Inflammatory macrophage treated with lipopolysaccharide for 4 hours (primary cell): ENCODE measurements at regions not wholly inside any gene's neighbourhood (a gene's known extent, or its start where the extent isn't known, plus 50 kb on each side); places are given as distances from the start of the nearest gene placed in this dataset.

Experiments
- DNase-seq: peaks from one replicate; pipeline ENCODE4 v3.0.0-alpha.2; 2020

GRCh38 chr3:61311044-61311443 lies 59.8 kb upstream of the FHIT start:
- DNase-seq: no peak

GRCh38 chr3:61315871-61316270 lies 64.6 kb upstream of the FHIT start:
- no peak for DNase-seq

- no peak for DNase-seq
Measured at GRCh38 chr3:61323094-61323493, 71.8 kb upstream of the FHIT start.

GRCh38 chr3:61331929-61332552 lies 80.8 kb upstream of the FHIT start:
- DNase-seq: no peak

- DNase-seq: peak; percentile 14
Measured at GRCh38 chr3:61333192-61333961, 82.1 kb upstream of the FHIT start.

- no peak for DNase-seq
Measured at GRCh38 chr3:61334783-61335182, 83.5 kb upstream of the FHIT start.

GRCh38 chr3:61340931-61341461 lies 89.7 kb upstream of the FHIT start:
- DNase-seq: no peak

GRCh38 chr3:61343543-61343942 lies 92.3 kb upstream of the FHIT start:
- DNase-seq: peak; percentile 10

- no peak for DNase-seq
Measured at GRCh38 chr3:61345020-61345419, 93.8 kb upstream of the FHIT start.

GRCh38 chr3:61347981-61348380 lies 96.7 kb upstream of the FHIT start:
- DNase-seq: no peak

- no peak for DNase-seq
Measured at GRCh38 chr3:61349717-61350116, 98.5 kb upstream of the FHIT start.

GRCh38 chr3:61350782-61351309 lies 99.6 kb upstream of the FHIT start:
- DNase-seq: no peak

- DNase-seq: no peak
Measured at GRCh38 chr3:61352306-61352705, 101.1 kb upstream of the FHIT start.

- no peak for DNase-seq
Measured at GRCh38 chr3:61353382-61353781, 102.1 kb upstream of the FHIT start.

GRCh38 chr3:61354604-61355003 lies 103.4 kb upstream of the FHIT start:
- DNase-seq: no peak

GRCh38 chr3:61356685-61357084 lies 105.4 kb upstream of the FHIT start:
- no peak for DNase-seq

GRCh38 chr3:61357902-61358301 lies 106.7 kb upstream of the FHIT start:
- no peak for DNase-seq

- DNase-seq: peak; percentile 94
Measured at GRCh38 chr3:61358364-61358763, 107.1 kb upstream of the FHIT start.

- DNase-seq: no peak
Measured at GRCh38 chr3:61360297-61360965, 109.2 kb upstream of the FHIT start.

- DNase-seq: no peak
Measured at GRCh38 chr3:61369678-61370077, 118.4 kb upstream of the FHIT start.

- DNase-seq: peak; percentile 15
Measured at GRCh38 chr3:61371123-61371522, 119.9 kb upstream of the FHIT start.

GRCh38 chr3:61372723-61373122 lies 121.5 kb upstream of the FHIT start:
- DNase-seq: no peak

GRCh38 chr3:61378311-61378710 lies 127.1 kb upstream of the FHIT start:
- DNase-seq: no peak
